T47D (cell line): ENCODE measurements at regions not wholly inside any gene's neighbourhood (a gene's known extent, or its start where the extent isn't known, plus 50 kb on each side); places are given as distances from the start of the nearest gene placed in this dataset.
"Not testable (repeated sequence)": the region's sequence is repeated elsewhere in the genome, so short reads cannot be mapped to it uniquely, and the experiment has no call there.

Experiments used
- DNase-seq, 2 experiments: peaks; one replicate each; pipeline versions ENCODE4 v3.0.0 to v3.0.0-alpha.2; 2011 to 2012; ENCODE audit warnings: low read depth in 1 of 2, low spot score in 1 of 2
- JUND ChIP-seq: IDR thresholded peaks from 2 replicates; pipeline ENCODE4 v1.6.1; 2012; ENCODE audit warnings: low read depth
- in situ Hi-C: cut with HindIII; loops from 2 replicates; pipeline ENCODE4 v1.10.0; 2016; ENCODE audit warnings: low sequenced_read_pairs, low pct_unique_long_range_greater_than_20kb

DNA sequence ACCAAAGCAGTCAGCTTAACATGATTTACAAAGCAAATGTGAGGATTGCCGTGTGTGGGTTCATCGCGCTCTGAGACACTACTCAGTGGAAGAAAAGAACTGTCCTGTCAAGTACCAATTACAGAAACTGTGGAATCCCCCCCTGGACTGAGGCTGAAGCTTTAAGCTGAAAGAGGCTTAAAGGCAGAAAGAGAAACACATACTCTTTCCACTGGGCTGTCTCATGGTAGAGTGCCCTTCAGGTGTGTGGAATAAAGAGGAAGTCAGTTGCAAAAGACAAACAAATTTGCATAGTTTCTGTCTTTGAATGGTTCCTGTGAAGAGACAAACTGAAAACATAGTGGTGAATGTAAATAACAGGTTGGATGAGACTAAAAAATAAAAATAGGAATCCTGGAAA, 560.4 kb upstream of the SYNCRIP start:
- TF ChIP-seq JUND: no peak
- DNase-seq: no peak
- in situ Hi-C loops: no loop called here

DNA sequence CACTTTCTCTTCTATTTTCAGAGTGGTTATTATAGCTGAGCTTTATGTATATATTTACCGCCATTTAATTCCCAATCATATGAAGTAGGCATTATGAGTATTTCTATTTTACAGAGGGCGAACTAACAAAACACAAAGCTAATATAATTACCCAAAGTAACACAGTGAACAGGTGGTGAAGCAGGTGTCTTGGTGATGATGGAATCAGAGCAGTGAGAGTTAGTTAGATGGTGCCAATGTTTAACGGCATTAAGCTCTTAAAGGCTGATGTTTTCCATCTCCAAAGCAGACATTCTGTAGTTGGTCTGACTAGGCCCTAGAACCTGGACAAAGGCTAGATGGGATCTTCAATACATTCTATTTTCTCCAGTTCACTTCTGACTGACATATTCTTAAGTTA, 551.1 kb upstream of the SYNCRIP start:
- no peak for DNase-seq
- in situ Hi-C loops: no loop called here
- no peak for TF ChIP-seq JUND

DNA sequence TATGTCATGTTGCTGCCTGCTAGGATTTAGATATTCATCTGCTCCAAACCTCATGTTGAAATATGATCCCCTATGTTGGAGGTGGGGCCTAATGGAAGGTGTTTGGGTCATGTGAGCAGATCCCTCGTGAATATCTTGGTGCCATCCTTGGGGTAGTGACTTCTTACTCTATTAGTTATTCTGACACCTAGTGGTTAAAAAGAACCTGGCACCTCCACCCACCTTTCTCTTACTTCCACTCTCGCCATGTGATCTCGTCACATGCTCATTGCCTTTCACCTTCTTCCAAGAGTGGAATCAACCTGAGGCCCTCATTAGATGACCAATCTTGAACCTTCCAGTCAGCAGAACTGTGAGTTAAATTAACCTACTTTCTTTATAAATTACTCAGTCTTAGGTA, 549.4 kb upstream of the SYNCRIP start:
- DNase-seq: peak in 1 of 2 experiments; percentile 15
- in situ Hi-C loops: no loop called here
- no peak for TF ChIP-seq JUND

DNA sequence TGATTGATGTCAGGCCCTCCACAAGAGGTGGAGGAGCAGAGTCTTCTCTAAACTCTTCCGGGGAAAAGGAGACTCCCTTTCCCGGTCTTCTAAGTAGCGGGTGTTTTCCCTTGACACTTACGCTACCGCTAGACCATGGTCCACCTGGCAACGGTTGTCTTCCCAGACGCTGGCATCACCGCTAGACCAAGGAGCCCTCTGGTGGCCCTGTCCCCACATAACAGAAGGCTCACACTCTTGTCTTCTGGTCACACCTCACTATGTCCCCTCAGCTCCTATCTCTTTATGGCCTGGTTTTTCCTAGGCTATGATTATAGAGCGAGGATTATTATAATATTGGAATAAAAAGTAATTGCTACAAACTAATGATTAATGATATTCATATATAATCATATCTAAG, 532.5 kb upstream of the SYNCRIP start:
- in situ Hi-C loops: not testable (repeated sequence)
- peak in 1 of 2 experiments; percentile 61 for DNase-seq

DNA sequence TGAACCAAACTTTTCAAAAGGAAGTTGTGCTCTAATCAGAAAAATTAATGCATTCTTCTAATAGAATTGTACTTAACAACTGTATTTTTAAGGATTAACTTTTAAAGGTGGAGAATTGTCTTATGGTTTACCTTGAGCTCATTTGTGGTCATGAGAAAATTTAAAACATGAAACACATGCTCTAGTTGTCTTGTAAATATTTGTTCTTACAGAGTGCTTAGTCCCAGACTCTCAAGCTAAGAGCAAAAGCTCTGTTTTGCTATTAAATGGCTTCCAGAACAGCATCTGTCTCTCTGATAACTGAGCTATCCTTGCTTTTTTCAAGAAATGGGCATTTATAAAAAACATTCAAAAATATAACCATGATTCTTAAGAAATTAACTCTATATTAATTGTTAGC, 512.2 kb upstream of the SYNCRIP start:
- no peak for DNase-seq
- in situ Hi-C loops: no loop called here
- no peak for TF ChIP-seq JUND

DNA sequence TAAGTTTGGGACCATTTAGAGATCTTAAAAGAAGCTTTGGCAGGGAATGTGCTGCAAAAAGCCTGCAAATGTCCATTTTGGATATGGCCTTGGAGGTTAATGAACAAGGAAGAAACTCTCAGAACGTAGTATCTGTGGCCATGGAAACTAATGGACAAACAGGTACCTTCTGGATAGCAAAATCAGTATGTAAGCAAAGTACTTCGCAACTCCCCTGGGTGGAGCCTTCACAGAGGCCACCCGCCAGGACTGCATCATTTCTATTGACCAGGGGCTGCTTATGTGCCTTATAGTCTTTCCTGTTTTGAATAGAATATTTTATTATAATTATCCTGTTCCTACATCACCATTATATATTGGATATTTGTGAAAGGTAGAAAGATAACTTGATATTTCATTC, 510.8 kb upstream of the SYNCRIP start:
- no peak for TF ChIP-seq JUND
- DNase-seq: no peak
- in situ Hi-C loops: no loop called here

DNA sequence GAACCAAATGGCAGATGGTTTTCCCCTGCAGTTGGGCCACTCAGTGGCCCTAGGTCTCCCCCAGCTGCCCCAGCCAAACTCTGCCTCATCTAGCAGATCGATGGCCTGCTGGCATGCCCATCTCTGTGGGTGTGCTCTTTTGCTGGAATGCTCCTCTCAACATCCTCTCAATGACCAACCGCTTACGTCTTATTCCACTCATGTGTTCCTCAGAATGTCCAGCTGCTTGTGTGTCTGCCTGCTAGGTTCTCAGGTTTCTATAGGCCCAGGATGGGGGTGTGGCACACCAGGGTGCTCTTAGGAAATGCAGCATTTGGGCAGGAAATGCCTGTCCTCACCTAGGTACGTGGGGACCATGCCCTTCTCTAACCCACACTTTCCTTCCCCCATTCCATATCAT, 509.9 kb upstream of the SYNCRIP start:
- TF ChIP-seq JUND: no peak
- in situ Hi-C loops: no loop called here
- DNase-seq: no peak

DNA sequence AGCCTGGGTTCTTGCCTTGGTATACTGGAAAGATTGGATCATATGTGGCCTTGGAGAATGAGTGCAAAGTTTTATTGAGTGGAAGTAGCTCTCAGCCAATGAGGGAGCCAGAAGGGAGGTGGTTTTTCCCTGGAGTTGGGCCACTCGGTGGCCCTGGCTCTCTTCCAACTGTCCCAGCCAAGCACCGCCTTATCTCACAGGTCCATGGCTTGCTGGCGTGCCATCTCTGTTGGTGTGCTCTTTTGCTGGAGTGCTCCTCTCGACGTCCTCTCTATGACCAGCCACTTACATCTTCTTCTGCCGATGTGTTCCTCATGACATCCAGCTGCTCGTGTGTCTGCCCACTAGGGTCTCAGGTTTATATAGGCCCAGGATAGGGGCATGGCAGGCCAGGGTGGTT, 505.9 kb upstream of the SYNCRIP start:
- TF ChIP-seq JUND: no peak
- DNase-seq: no peak
- in situ Hi-C loops: no loop called here

DNA sequence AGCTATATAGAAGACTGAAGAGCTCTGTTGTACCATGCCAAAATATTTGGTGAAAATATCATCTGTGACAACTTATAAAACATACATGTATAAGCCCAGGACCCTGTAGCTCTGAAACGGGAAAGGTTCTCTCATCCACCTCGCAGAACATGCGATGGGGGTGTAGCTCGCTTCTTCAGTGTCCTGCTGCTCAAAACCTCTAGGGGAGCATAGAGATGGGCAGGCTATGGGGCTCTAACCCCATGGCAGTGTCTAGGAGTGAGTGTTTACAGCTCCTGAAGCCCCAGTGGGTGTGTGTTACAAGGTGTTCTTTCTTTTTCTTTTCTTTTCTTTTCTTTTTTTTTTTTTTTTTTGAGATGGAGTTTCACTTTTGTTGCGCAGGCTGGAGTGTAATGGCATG, 505.2 kb upstream of the SYNCRIP start:
- in situ Hi-C loops: no loop called here
- TF ChIP-seq JUND: no peak
- no peak for DNase-seq

DNA sequence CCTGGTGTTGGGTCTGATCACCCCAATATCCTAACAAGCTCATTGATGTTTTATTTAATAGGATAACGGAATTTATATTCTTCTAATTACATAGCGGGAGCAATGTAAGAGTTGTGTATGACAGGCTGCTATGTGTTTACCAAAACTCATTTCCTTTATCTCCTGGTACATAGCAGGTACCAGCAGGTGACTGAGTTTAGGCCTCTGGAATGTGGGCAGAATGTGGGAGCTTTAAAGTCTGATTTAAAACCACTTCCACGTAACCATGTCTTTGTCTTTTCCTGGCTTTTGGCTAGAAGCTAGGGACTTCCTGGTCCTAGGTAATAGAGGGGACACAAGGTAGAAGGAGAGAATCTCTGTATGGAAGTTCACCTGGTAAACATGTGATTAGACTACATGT, 504.6 kb upstream of the SYNCRIP start:
- DNase-seq: no peak
- no peak for TF ChIP-seq JUND
- in situ Hi-C loops: no loop called here

DNA sequence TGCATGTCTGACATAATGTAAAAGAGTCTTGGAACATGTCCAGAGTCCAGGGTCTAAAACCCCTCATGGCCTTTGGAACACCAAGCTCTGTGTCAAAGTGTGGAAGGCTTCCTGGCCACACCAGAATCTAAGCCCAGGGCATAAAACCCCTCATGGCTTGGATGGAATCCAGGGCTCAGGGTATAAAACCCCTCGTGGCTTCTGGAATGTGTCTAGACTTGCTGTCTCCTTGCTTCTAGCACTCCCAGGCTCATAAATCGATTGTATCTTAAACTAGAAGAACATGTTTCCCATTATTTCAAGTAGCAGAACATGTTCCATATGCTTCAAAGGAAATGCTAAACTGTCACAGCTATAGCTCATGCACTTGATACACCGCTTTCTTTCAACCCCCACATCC, 504.1 kb upstream of the SYNCRIP start:
- in situ Hi-C loops: not testable (repeated sequence)
- peak in 1 of 2 experiments; percentile 25 for DNase-seq

DNA sequence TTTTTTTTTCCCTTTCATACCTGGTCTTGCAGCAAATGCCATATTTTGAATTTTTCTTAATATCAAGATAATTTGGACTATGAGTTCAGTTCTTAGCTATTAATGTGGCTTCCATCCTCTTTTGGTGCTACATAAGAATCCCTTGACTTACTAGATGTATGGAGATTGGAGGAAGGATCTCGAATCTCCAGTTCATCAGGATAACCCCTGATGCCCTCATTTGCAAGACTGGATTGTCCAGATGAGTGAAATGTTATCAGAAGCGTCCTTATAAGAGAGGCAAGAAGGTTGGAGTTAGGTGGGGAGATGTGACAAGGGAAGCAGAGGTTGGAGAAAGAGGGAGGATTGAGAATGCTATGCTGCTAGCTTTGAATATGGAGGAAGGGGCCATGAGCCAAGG, 499.6 kb upstream of the SYNCRIP start:
- TF ChIP-seq JUND: no peak
- in situ Hi-C loops: no loop called here
- no peak for DNase-seq

DNA sequence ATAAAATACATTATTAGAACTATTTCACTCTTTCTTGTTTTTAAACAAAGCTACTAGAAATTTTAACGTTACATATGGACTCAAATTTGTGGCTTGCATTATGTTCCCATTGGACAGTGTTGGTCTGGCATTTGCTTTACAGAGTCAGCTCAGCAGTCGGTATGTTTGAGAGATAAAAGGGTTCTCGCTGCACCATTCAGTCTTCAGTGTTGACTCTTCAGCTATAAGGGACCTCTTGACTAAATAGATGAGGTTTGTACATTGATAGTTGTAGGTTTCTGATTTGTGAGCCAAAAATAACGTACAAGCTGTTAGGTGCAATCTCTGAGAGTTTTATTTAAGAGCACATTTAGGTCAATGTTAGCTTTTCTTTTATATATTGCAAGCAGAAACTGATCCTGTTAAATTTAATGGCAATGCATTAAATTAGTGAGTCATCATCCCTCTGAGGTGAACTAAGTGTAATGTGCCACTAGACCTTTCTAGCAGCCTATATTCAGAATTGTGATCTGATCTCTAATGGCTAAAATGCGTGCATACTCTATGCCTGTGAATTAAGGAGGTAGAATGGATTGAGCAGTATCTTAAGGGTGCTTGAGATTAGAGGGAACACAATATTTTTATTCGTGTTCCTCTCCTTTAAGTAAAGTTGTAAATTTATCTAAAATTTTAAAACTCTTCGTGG, 485.6 kb upstream of the SYNCRIP start:
- in situ Hi-C loops: no loop called here
- no peak for TF ChIP-seq JUND
- DNase-seq: no peak

DNA sequence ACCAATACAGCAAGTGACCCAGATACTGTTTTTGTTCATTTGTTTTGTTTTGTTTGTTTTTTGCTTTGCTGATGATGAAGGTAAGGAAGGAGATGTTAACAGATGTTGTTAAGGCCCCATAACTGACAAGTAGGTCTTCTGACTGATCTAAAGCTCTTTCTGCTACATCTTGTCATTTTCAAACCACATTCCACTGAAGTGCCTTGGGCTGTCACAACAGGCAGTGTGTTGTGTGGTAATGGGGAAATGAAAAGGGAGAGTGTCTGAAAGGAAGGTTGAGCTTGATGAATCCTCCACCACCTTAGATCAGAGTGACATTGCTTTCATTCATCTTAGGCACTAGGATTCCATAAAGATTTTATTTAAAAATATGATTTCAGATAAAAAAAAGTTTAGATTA, 479.4 kb upstream of the SYNCRIP start:
- TF ChIP-seq JUND: no peak
- DNase-seq: no peak
- in situ Hi-C loops: no loop called here
